ACHN (cell line): ENCODE measurements at regions not wholly inside any gene's neighbourhood (a gene's known extent, or its start where the extent isn't known, plus 50 kb on each side); places are given as distances from the start of the nearest gene placed in this dataset.

ENCODE experiments used
- DNase-seq: peaks from one replicate; pipeline ENCODE4 v3.0.0-alpha.2; 2015
- in situ Hi-C: cut with HindIII; loops from 2 replicates; pipeline ENCODE4 v1.10.0; 2017; ENCODE audit warnings: low sequenced_read_pairs, low pct_ligation_motif_present, low pct_unique_long_range_greater_than_20kb

DNA sequence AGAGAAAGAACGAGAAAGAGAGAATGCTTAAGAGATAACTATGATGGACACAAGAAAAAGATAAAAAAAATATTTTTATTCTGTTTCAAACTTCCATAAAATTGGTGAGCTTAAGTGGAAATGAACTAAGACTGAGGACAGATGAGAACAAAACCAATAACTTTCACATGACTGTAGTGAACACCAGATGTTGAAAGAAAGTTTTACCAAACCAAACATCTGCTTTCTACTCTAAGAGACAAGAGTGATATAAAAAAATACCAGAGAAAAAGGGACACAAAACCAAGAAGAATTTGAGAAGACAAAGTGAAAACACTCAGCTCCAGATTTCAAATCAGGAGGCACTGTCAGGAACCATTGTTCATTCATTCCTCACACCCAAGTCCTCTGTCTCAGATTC, 147.9 kb downstream of the IMPG2 start:
- DNase-seq, result no peak
- in situ Hi-C loops, result no loop called here

DNA sequence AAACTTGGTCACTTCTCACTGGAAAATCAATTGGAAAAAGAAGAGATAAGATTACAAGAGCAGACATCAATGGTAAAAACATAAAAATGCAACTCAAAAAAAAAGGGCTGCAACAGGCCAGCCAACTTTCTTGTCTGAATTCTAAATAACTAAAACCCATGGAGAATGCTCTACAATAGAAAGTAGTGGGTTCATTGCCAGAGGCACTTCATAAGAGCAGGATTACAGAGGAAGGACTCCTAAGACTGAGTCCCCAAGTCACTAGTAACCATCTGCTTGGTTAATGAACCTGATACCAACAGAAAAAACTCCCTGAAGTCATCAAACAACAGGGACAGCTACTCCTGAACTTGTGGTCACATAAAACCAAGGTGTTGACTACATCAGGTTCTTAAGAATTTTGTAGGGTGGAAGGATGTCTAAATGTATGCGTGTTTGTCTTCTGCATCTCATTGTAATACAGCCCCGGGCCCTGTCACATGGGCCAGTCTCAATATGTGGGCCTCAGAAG, 148.6 kb downstream of the IMPG2 start:
- DNase-seq, result no peak
- in situ Hi-C loops, result no loop called here

DNA sequence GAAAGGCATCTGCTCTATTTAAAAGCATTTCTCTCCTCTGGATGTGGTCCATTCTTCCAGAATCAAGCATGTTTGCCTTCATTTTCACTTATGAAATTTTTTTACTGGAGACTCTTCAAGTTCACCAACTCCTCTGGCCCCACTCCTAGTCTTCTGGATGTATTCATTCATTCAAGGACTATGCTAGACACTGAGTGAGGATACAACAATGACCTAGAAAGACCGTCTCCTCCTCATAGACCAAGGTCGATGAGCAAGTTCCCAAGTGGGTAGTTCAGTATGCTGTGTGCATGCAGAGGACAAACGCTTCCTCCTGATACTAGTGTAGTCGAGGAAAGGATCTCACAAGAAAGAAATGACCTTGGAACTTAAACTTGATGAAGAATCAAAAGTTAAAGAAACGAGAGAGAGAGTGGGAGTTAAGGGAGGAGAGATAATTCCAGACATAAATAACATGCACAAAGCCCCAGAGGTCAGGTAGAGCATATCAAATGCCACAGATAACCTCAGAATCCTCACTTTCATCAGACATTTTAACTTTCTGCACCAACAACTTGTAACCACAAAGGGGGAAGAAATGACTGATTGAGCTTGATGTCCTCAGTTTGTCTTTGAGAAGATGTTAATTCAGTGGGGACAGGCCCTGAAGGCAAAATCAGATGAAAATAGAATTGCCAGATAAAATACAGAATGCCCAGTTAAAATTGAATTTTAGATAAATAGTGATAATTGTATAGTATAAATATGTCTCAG, 149.4 kb downstream of the IMPG2 start:
- in situ Hi-C loops, result no loop called here
- no peak for DNase-seq

GRCh38 chr3:101170062-101170771, 150.2 kb downstream of the IMPG2 start:
- in situ Hi-C loops, result no loop called here
- no peak for DNase-seq

GRCh38 chr3:101169516-101169915, 150.9 kb downstream of the IMPG2 start:
- no peak for DNase-seq
- in situ Hi-C loops, result no loop called here

DNA sequence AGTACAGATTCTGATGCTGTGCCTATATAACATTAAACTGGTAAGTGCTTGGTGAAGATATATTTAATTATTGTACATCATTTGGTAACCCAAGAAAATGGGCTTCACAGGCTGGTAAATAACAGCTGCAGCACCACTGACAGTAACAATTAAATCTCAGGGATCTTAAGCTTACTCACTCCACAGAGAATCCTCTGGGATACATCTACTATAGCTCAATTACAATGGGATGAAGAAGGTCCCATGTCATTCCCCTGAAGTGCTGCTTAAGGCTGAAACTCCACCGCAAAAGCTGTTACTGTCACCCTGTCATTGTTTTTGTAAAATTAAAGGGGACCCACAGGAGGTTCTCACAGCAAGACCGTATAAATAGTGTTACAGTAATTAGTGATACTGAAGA, 153.0 kb downstream of the IMPG2 start:
- no peak for DNase-seq
- in situ Hi-C loops, result no loop called here

DNA sequence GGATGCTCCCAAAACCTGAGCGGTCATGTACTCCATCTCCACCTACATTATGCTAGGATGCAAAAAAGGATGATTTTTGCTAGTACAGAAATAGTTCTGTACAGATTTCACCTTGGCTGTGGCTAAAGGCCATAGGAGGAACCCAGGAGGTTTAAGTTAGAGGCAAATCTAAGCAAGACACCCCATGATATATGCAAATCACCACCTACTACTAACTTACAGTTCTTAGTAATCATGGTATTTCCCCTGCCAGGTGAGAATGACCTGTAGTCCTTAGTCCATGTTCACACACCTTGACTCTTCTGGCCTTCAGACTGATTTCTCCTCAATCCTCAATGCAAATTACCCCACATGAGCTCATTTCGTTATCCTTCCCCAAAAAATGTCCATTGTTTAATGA, 154.2 kb downstream of the IMPG2 start:
- in situ Hi-C loops, result no loop called here
- no peak for DNase-seq

- in situ Hi-C loops, result no loop called here
- DNase-seq, result no peak
These were observed 156.8 kb downstream of the IMPG2 start for GRCh38 chr3:101163554-101163953.

DNA sequence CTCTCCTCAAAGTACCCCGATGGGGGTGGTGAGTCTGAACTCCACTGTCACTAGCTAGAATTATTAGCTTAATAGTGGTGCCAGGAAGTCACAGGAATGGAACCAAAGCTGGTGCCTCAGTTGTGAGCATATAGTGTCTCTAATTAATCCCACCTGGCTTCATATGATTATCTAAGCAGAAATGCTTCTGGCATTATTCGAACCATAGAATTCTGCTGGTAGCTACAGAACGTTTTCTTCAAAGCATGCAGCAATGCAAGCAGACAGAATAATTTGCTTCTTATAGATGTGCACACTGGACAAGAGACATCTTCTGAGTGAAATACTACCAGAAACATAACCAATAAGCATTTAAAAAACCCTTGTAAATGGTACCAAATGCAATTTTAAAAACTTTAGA, 160.9 kb downstream of the IMPG2 start:
- DNase-seq, result no peak
- in situ Hi-C loops, result no loop called here

- no peak for DNase-seq
- in situ Hi-C loops, result no loop called here
These were observed 162.0 kb downstream of the IMPG2 start for GRCh38 chr3:101158374-101158773.

GRCh38 chr3:101156787-101157345, 163.5 kb downstream of the IMPG2 start:
- DNase-seq, result no peak
- in situ Hi-C loops, result no loop called here

GRCh38 chr3:101155825-101156224, 162.6 kb upstream of the ABI3BP start:
- in situ Hi-C loops, result no loop called here

GRCh38 chr3:101154401-101154800, 161.2 kb upstream of the ABI3BP start:
- no peak for DNase-seq
- in situ Hi-C loops, result no loop called here

More at GRCh38 chr3:101155825-101156224, 162.6 kb upstream of the ABI3BP start:
- no peak for DNase-seq

- in situ Hi-C loops, result no loop called here
- no peak for DNase-seq
These were observed 158.2 kb upstream of the ABI3BP start for GRCh38 chr3:101151286-101151913.

DNA sequence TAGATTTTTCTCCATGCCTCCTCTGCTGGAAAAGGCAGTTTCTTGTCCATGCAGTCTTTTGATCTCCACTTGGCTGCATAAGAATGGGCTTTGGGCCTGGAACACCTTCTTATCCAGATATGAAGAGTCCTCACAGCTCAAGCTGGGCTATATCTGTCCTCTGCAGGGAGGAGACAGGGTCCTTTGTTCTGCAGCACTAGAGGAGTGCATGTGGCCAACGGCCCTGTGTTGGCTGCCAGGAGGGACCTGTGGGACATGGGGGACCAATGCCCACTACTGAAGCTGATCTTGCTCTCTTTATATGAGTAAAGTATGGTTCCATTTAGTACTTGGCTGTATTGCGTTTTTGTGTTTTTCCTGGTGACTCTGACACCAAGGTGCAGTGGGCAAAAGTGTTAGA, 157.3 kb upstream of the ABI3BP start:
- in situ Hi-C loops, result no loop called here
- DNase-seq, result no peak

GRCh38 chr3:101149707-101150106, 156.5 kb upstream of the ABI3BP start:
- DNase-seq, result no peak
- in situ Hi-C loops, result no loop called here

- DNase-seq, result no peak
- in situ Hi-C loops, result no loop called here
These were observed 156.0 kb upstream of the ABI3BP start for GRCh38 chr3:101149251-101149650.

- in situ Hi-C loops, result no loop called here
These were observed 154.8 kb upstream of the ABI3BP start for GRCh38 chr3:101148001-101148400.

DNA sequence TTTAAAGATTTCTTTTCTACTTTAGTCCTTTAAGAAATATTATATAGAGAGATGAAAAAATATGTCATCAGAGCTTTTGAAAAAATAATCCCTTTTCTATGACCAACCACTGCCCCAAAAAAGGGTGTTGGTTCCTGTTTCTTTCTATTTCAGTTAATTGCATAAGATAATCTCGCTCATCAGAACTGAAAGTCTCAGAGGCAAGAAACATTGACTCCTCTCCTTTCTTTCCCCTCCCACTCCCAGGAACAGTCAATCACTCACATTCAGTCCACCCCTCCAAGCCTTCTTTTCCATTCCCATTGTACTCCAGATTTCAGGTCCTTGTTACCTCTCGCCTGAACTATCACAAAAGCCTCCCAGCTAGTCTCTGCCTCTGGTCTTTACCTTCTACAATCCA, 153.7 kb upstream of the ABI3BP start:
- no peak for DNase-seq
- in situ Hi-C loops, result no loop called here

More at GRCh38 chr3:101148001-101148400, 154.8 kb upstream of the ABI3BP start:
- DNase-seq, result no peak
